MM.1S (cell line): ENCODE measurements at regions not wholly inside any gene's neighbourhood (a gene's known extent, or its start where the extent isn't known, plus 50 kb on each side); places are given as distances from the start of the nearest gene placed in this dataset.

ENCODE experiments used
- DNase-seq: peaks from one replicate; pipeline ENCODE4 v3.0.0-alpha.2; 2015
- H2AFZ ChIP-seq: fragments of 300-600 bp; sonication (generic); 2 replicates; pipeline ENCODE4 v1.6.0; 2016; ENCODE audit warnings: antibody characterized with exemption, low read length
- H3F3A ChIP-seq: fragments of 300-600 bp; sonication (generic); 2 replicates; pipeline ENCODE4 v1.6.1; 2016; ENCODE audit warnings: mild to moderate bottlenecking, antibody characterized with exemption, low read length, moderate library complexity, mixed read lengths; ENCODE audit not compliant: insufficient read depth
- H3K27ac ChIP-seq: fragments of 300-600 bp; sonication (generic); 2 replicates; pipeline ENCODE4 v1.5.1; 2016; ENCODE audit warnings: mild to moderate bottlenecking, low read length
- H3K27me3 ChIP-seq: fragments of 300-600 bp; sonication (generic); replicated peaks from 2 replicates; pipeline ENCODE4 v1.6.0; 2016; ENCODE audit warnings: low read length; ENCODE audit not compliant: insufficient read depth
- H3K36me3 ChIP-seq: fragments of 300-600 bp; sonication (generic); replicated peaks from 2 replicates; pipeline ENCODE4 v1.6.1; 2016; ENCODE audit warnings: mild to moderate bottlenecking, low read length, mixed read lengths; ENCODE audit not compliant: insufficient read depth
- H3K4me1 ChIP-seq: fragments of 300-600 bp; sonication (generic); 2 replicates; pipeline ENCODE4 v1.6.1; 2016; ENCODE audit warnings: low read length, mixed read lengths
- H3K4me2 ChIP-seq: fragments of 300-600 bp; sonication (generic); 2 replicates; pipeline ENCODE4 v1.6.0; 2016; ENCODE audit warnings: low read depth, low read length
- H3K4me3 ChIP-seq: fragments of 300-600 bp; sonication (generic); 2 replicates; pipeline ENCODE4 v1.5.1; 2016; ENCODE audit warnings: low read length, mixed read lengths
- H3K79me2 ChIP-seq: fragments of 300-600 bp; sonication (generic); 2 replicates; pipeline ENCODE4 v1.6.1; 2016; ENCODE audit warnings: mixed run types, low read length, mixed read lengths
- H3K9ac ChIP-seq: fragments of 300-600 bp; sonication (generic); 2 replicates; pipeline ENCODE4 v1.6.1; 2016; ENCODE audit warnings: low read length, mixed read lengths
- H3K9me2 ChIP-seq: fragments of 300-600 bp; sonication (generic); replicated peaks from 2 replicates; pipeline ENCODE4 v1.6.1; 2016; ENCODE audit warnings: mild to moderate bottlenecking, low read length, mixed read lengths; ENCODE audit not compliant: insufficient read depth
- H3K9me3 ChIP-seq: fragments of 300-600 bp; sonication (generic); replicated peaks from 2 replicates; pipeline ENCODE4 v1.6.1; 2016; ENCODE audit warnings: mild to moderate bottlenecking, low read length, mixed read lengths; ENCODE audit not compliant: insufficient read depth
- H4K20me1 ChIP-seq: fragments of 300-600 bp; sonication (generic); 2 replicates; pipeline ENCODE4 v1.6.1; 2016; ENCODE audit warnings: mild to moderate bottlenecking, low read length, moderate library complexity, mixed read lengths; ENCODE audit not compliant: insufficient read depth
- EZH2 ChIP-seq: fragments of 300-600 bp; sonication (generic); optimal IDR thresholded peaks from 2 replicates; pipeline ENCODE3; 2017; ENCODE audit warnings: low read depth, mild to moderate bottlenecking, antibody characterized with exemption, low read length, mixed read lengths
- EZH2phosphoT487 ChIP-seq: fragments of 300-600 bp; sonication (generic); IDR thresholded peaks from 2 replicates; pipeline ENCODE4 v1.6.1; 2018; ENCODE audit warnings: antibody characterized with exemption, low read length
- TF ChIP-seq, protein P1 (sequence below): fragments of 300-600 bp; sonication (generic); IDR thresholded peaks from 2 replicates; pipeline ENCODE4 v1.5.1; 2016; ENCODE audit warnings: antibody characterized with exemption, low read length, mixed read lengths

DNA sequence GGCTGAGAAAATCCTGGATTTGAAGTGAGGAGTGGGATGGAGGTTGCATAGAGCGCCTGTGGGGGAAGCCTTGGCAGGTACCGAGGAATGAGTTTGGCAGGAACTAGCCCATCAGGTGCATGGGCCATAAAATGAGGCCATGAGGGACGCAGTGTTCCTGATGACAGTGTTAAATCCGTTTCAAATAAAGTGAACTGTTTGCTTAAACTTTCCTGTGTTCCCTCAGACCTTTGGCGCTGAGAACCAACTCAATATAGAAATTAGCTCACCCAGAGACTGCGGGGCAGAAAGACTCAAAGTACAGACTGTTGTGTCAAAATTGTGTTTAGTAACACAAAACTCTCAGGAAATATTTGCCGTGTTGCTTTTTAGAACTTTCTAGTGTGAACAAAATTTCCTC, 250.0 kb upstream of the NR3C2 start:
- DNase-seq, result no peak
- Histone ChIP-seq H4K20me1 (no peaks in the 10 kb centered on the region), H3K4me3 (no peak overlapping the region), H3K36me3 (no peaks in the 10 kb centered on the region), H3K4me2 (no peak overlapping the region), H2AFZ (no peak overlapping the region), H3K9ac (no peak overlapping the region), H3K27me3 (no peaks in the 10 kb centered on the region), H3F3A (no peaks in the 10 kb centered on the region), H3K9me2 (no peaks in the 10 kb centered on the region), H3K27ac (no peak overlapping the region), H3K9me3 (no peaks in the 10 kb centered on the region), H3K4me1 (no peaks in the 10 kb centered on the region), H3K79me2 (no peaks in the 10 kb centered on the region)
- TF ChIP-seq EZH2phosphoT487 (no peak), EZH2 (no peak)
- TF ChIP-seq, protein P1, sequence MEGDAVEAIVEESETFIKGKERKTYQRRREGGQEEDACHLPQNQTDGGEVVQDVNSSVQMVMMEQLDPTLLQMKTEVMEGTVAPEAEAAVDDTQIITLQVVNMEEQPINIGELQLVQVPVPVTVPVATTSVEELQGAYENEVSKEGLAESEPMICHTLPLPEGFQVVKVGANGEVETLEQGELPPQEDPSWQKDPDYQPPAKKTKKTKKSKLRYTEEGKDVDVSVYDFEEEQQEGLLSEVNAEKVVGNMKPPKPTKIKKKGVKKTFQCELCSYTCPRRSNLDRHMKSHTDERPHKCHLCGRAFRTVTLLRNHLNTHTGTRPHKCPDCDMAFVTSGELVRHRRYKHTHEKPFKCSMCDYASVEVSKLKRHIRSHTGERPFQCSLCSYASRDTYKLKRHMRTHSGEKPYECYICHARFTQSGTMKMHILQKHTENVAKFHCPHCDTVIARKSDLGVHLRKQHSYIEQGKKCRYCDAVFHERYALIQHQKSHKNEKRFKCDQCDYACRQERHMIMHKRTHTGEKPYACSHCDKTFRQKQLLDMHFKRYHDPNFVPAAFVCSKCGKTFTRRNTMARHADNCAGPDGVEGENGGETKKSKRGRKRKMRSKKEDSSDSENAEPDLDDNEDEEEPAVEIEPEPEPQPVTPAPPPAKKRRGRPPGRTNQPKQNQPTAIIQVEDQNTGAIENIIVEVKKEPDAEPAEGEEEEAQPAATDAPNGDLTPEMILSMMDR, result no peak

DNA sequence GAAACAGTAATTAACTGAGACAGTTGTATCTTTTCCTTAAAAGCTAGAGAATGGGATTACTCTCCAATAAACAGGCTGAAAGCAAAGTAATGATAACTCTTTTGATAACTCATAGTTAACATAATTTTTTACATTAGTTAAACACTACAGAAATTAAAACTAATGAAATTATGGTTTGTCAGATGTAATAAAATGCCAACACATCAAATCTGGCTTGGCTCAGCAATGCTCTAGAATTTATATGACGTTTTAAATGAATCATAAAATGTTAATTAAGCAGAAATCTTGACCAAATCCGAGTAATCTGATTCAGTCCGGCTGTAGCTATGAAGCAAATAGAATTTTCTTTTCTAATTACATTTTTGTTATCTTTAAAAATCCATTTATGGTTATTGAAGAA, 244.2 kb upstream of the NR3C2 start:
- Histone ChIP-seq H3K9me2 (no peaks in the 10 kb centered on the region), H3K9ac (no peak overlapping the region), H3F3A (no peaks in the 10 kb centered on the region), H3K9me3 (no peaks in the 10 kb centered on the region), H3K4me3 (no peak overlapping the region), H3K79me2 (no peaks in the 10 kb centered on the region), H3K27ac (no peak overlapping the region), H3K27me3 (no peaks in the 10 kb centered on the region), H4K20me1 (no peaks in the 10 kb centered on the region), H2AFZ (no peak overlapping the region), H3K4me2 (no peak overlapping the region), H3K36me3 (no peaks in the 10 kb centered on the region), H3K4me1 (no peaks in the 10 kb centered on the region)
- DNase-seq, result no peak
- TF ChIP-seq, protein P1, result no peak
- TF ChIP-seq EZH2phosphoT487 (no peak), EZH2 (no peak)

GRCh38 chr4:148684638-148685037, 242.4 kb upstream of the NR3C2 start:
- Histone ChIP-seq H3K9me3 (no peaks in the 10 kb centered on the region), H3K4me2 (no peak overlapping the region), H3K9me2 (no peaks in the 10 kb centered on the region), H3K27me3 (no peaks in the 10 kb centered on the region), H3F3A (no peaks in the 10 kb centered on the region), H3K27ac (no peak overlapping the region), H3K36me3 (no peaks in the 10 kb centered on the region), H3K4me3 (no peak overlapping the region), H3K79me2 (no peaks in the 10 kb centered on the region), H3K4me1 (no peaks in the 10 kb centered on the region), H3K9ac (no peak overlapping the region), H4K20me1 (no peaks in the 10 kb centered on the region), H2AFZ (no peak overlapping the region)
- TF ChIP-seq, protein P1, result no peak
- DNase-seq, result no peak

- Histone ChIP-seq H3F3A (no peaks in the 10 kb centered on the region), H3K4me2 (no peak overlapping the region), H3K36me3 (no peaks in the 10 kb centered on the region), H3K9me3 (no peaks in the 10 kb centered on the region), H3K27me3 (no peaks in the 10 kb centered on the region), H3K4me3 (no peak overlapping the region), H2AFZ (no peak overlapping the region), H3K9ac (no peak overlapping the region), H3K79me2 (no peaks in the 10 kb centered on the region), H3K27ac (no peak overlapping the region), H3K4me1 (no peaks in the 10 kb centered on the region), H3K9me2 (no peaks in the 10 kb centered on the region), H4K20me1 (no peaks in the 10 kb centered on the region)
- TF ChIP-seq EZH2 (no peak), EZH2phosphoT487 (no peak)
- TF ChIP-seq, protein P1, result no peak
- no peak for DNase-seq
Measured at GRCh38 chr4:148680884-148681283, 238.7 kb upstream of the NR3C2 start.
